Body of pancreas (tissue), 4 donors: ENCODE measurements at regions not wholly inside any gene's neighbourhood (a gene's known extent, or its start where the extent isn't known, plus 50 kb on each side); places are given as distances from the start of the nearest gene placed in this dataset.

Source experiments
- ATAC-seq: fragments of 150-250 bp; one replicate; pipeline ENCODE4 v1.9.1; 2016
- DNase-seq, 4 donors: peaks; one replicate each; pipeline ENCODE4 v3.0.0-alpha.2; 2019
- H3K27ac ChIP-seq, 4 donors: fragments of 200-600 bp; sonication (generic); 1 replicate in 3 of 4; 2 replicates in 1 of 4; pipeline versions ENCODE4 v1.5.1 to v1.6.1; 2016 to 2019; ENCODE audit warnings: mild to moderate bottlenecking in 1 of 4, mixed read lengths in 1 of 4, moderate library complexity in 1 of 4
- H3K27me3 ChIP-seq, 2 donors: fragments of 200-600 bp; sonication (generic); one replicate each; pipeline ENCODE4 v1.6.0; 2016; ENCODE audit warnings: mild to moderate bottlenecking in 1 of 2
- H3K36me3 ChIP-seq, 2 donors: fragments of 200-600 bp; sonication (generic); replicated peaks in 1 of 2; 2 replicates each; pipeline ENCODE4 v1.5.1; 2016; ENCODE audit warnings: low read depth in 2 of 2; ENCODE audit not compliant: insufficient read depth in 1 of 2
- H3K4me1 ChIP-seq: fragments of 200-600 bp; sonication (generic); one replicate; pipeline ENCODE4 v1.6.0; 2016
- H3K4me3 ChIP-seq, 2 donors: fragments of 200-600 bp; sonication (generic); 1 replicate in 1 of 2; 2 replicates in 1 of 2; pipeline ENCODE4 v1.5.1; 2016 to 2019
- H3K9me3 ChIP-seq, 3 donors: fragments of 200-600 bp; sonication (generic); 1 replicate in 2 of 3; 2 replicates in 1 of 3; pipeline ENCODE4 v1.5.1; 2016
- CTCF ChIP-seq, 7 experiments: fragments of 450-650 bp in 4 of 7; fragments of 200-600 bp in 3 of 7; sonication (generic) in 3 of 7; IDR thresholded peaks; one replicate each; pipeline ENCODE4 v1.5.1; 2016 to 2019; ENCODE audit warnings: antibody characterized with exemption in 7 of 7
- POLR2A ChIP-seq, 3 donors: fragments of 450-650 bp; IDR thresholded peaks; one replicate each; pipeline ENCODE4 v1.6.1; 2016; ENCODE audit warnings: antibody characterized with exemption in 3 of 3, mild to moderate bottlenecking in 2 of 3
- WGBS, 2 donors: methylation state at CpG; one replicate each; pipeline ENCODE4 v1.1.5; 2017; 5-methylcytosine and 5-hydroxymethylcytosine counted together
- intact Hi-C: fragments of 100-400 bp; cut with DNase I; formaldehyde crosslinking; loops from one replicate; pipeline ENCODE4 v1.15.1; 2023

GRCh38 chr20:19141998-19142397, 70.4 kb upstream of the SLC24A3 start:
- Histone ChIP-seq H3K9me3 (no peaks in the 10 kb centered on the region), H3K4me1 (no peaks in the 10 kb centered on the region), H3K27ac (no peak overlapping the region), H3K27me3 (no peaks in the 10 kb centered on the region), H3K36me3 (no peaks in the 10 kb centered on the region), H3K4me3 (no peak overlapping the region)
- ATAC-seq (no peak), DNase-seq (no peak)
- intact Hi-C loops: no loop called here
- 60 to 65% methylated on average over 3 of the region's 3 CpGs for WGBS, 2 donors
- TF ChIP-seq POLR2A (IDR thresholded peaks at IDR 0.05): no peak
- no peak for TF ChIP-seq CTCF (IDR thresholded peaks at IDR 0.05)

- H3K4me3 ChIP-seq: no peak overlapping the region
- no peaks in the 10 kb centered on the region for H3K4me1 ChIP-seq
- H3K36me3 ChIP-seq: no peaks in the 10 kb centered on the region
- no peak for DNase-seq
- TF ChIP-seq POLR2A (IDR thresholded peaks at IDR 0.05) (no peak), CTCF (IDR thresholded peaks at IDR 0.05) (no peak)
- no peaks in the 10 kb centered on the region for H3K27me3 ChIP-seq
- H3K9me3 ChIP-seq: no peaks in the 10 kb centered on the region
- 81 to 83% methylated on average over 2 of the region's 2 CpGs for WGBS, 2 donors
- intact Hi-C loops: no loop called here
- no peak for ATAC-seq
- H3K27ac ChIP-seq: no peak overlapping the region
These were observed 68.6 kb upstream of the SLC24A3 start for GRCh38 chr20:19143890-19144289.

- intact Hi-C loops: no loop called here
These were observed 51.1 kb upstream of the SLC24A3 start for GRCh38 chr20:19161336-19161735.

More at GRCh38 chr20:19161336-19161735, 51.1 kb upstream of the SLC24A3 start:
- no peak overlapping the region for H3K4me3 ChIP-seq
- H3K9me3 ChIP-seq: no peaks in the 10 kb centered on the region
- H3K36me3 ChIP-seq: no peaks in the 10 kb centered on the region
- H3K27ac ChIP-seq: no peak overlapping the region
- no peaks in the 10 kb centered on the region for H3K27me3 ChIP-seq
- no peaks in the 10 kb centered on the region for H3K4me1 ChIP-seq
- TF ChIP-seq POLR2A (IDR thresholded peaks at IDR 0.05) (no peak), CTCF (IDR thresholded peaks at IDR 0.05) (no peak)
- DNase-seq (no peak), ATAC-seq (no peak)
- 94 to 96% methylated on average over 1 of the region's 1 CpG for whole genome bisulfite sequencing, 2 donors
